ENCODE measurements at regions not wholly inside any gene's neighbourhood (a gene's known extent, or its start where the extent isn't known, plus 50 kb on each side); places are given as distances from the start of the nearest gene placed in this dataset.

- no peak overlapping the region for H3K9ac ChIP-seq (ENCODE audit: low read length)
- no peaks in the 10 kb centered on the region for H3K36me3 ChIP-seq (replicated peaks; ENCODE audit: insufficient read depth, low read length)
- no peak overlapping the region for H3K4me2 ChIP-seq (ENCODE audit: low read depth, low read length)
- no peak for DNase-seq
- H3K4me3 ChIP-seq (ENCODE audit: low read length): no peak overlapping the region
- H3K4me1 ChIP-seq (ENCODE audit: low read length): peaks cover 32% of the 10 kb centered on the region
- no peaks in the 10 kb centered on the region for H3K79me2 ChIP-seq (ENCODE audit: low read length)
- no peaks in the 10 kb centered on the region for H3F3A ChIP-seq (ENCODE audit: insufficient read depth, low read length)
- H4K20me1 ChIP-seq (ENCODE audit: insufficient read depth, low read length): no peaks in the 10 kb centered on the region
- no peaks in the 10 kb centered on the region for H3K9me2 ChIP-seq (replicated peaks; ENCODE audit: insufficient read depth, low read length)
- no peaks in the 10 kb centered on the region for H3K9me3 ChIP-seq (replicated peaks; ENCODE audit: insufficient read depth, low read length)
- H3K27ac ChIP-seq (ENCODE audit: low read length): no peak overlapping the region
- TF ChIP-seq EZH2 (optimal IDR thresholded peaks at IDR 0.05; ENCODE audit: low read depth, low read length) (no peak), EZH2phosphoT487 (IDR thresholded peaks at IDR 0.05; ENCODE audit: low read length) (no peak), CTCF (IDR thresholded peaks at IDR 0.05; ENCODE audit: low read length) (no peak)
- no peak overlapping the region for H2AFZ ChIP-seq (ENCODE audit: low read length)
- no peaks in the 10 kb centered on the region for H3K27me3 ChIP-seq (replicated peaks; ENCODE audit: insufficient read depth, low read length)
Observed at GRCh38 chr5:54669285-54669684, 151.7 kb downstream of the SNX18 start.

GRCh38 chr5:54668096-54668495 is 150.5 kb downstream of the SNX18 start:
- TF ChIP-seq EZH2phosphoT487 (IDR thresholded peaks at IDR 0.05; ENCODE audit: low read length) (no peak), CTCF (IDR thresholded peaks at IDR 0.05; ENCODE audit: low read length) (no peak), EZH2 (optimal IDR thresholded peaks at IDR 0.05; ENCODE audit: low read depth, low read length) (no peak)
- DNase-seq: no peak

GRCh38 chr5:54667136-54667535 is 149.6 kb downstream of the SNX18 start:
- Histone ChIP-seq H4K20me1 (ENCODE audit: insufficient read depth, low read length) (no peaks in the 10 kb centered on the region), H3K4me2 (ENCODE audit: low read depth, low read length) (no peak overlapping the region), H3K27ac (ENCODE audit: low read length) (no peak overlapping the region), H3K79me2 (ENCODE audit: low read length) (no peaks in the 10 kb centered on the region), H2AFZ (ENCODE audit: low read length) (no peak overlapping the region), H3K4me1 (ENCODE audit: low read length) (peaks cover 13% of the 10 kb centered on the region), H3K27me3 (replicated peaks; ENCODE audit: insufficient read depth, low read length) (no peaks in the 10 kb centered on the region), H3K4me3 (ENCODE audit: low read length) (no peak overlapping the region), H3K9ac (ENCODE audit: low read length) (no peak overlapping the region), H3K9me3 (replicated peaks; ENCODE audit: insufficient read depth, low read length) (no peaks in the 10 kb centered on the region), H3K9me2 (replicated peaks; ENCODE audit: insufficient read depth, low read length) (no peaks in the 10 kb centered on the region), H3F3A (ENCODE audit: insufficient read depth, low read length) (no peaks in the 10 kb centered on the region), H3K36me3 (replicated peaks; ENCODE audit: insufficient read depth, low read length) (no peaks in the 10 kb centered on the region)
- DNase-seq: no peak
- TF ChIP-seq CTCF (IDR thresholded peaks at IDR 0.05; ENCODE audit: low read length) (no peak), EZH2phosphoT487 (IDR thresholded peaks at IDR 0.05; ENCODE audit: low read length) (no peak), EZH2 (optimal IDR thresholded peaks at IDR 0.05; ENCODE audit: low read depth, low read length) (no peak)

More at GRCh38 chr5:54668096-54668495, 150.5 kb downstream of the SNX18 start:
- H3K9ac ChIP-seq (ENCODE audit: low read length): no peak overlapping the region
- H3K9me3 ChIP-seq (replicated peaks; ENCODE audit: insufficient read depth, low read length): no peaks in the 10 kb centered on the region
- no peaks in the 10 kb centered on the region for H3K36me3 ChIP-seq (replicated peaks; ENCODE audit: insufficient read depth, low read length)
- no peak overlapping the region for H3K4me3 ChIP-seq (ENCODE audit: low read length)
- no peaks in the 10 kb centered on the region for H3K27me3 ChIP-seq (replicated peaks; ENCODE audit: insufficient read depth, low read length)
- H3K79me2 ChIP-seq (ENCODE audit: low read length): no peaks in the 10 kb centered on the region
- H3K9me2 ChIP-seq (replicated peaks; ENCODE audit: insufficient read depth, low read length): no peaks in the 10 kb centered on the region
- H4K20me1 ChIP-seq (ENCODE audit: insufficient read depth, low read length): no peaks in the 10 kb centered on the region
- no peak overlapping the region for H3K27ac ChIP-seq (ENCODE audit: low read length)
- no peaks in the 10 kb centered on the region for H3F3A ChIP-seq (ENCODE audit: insufficient read depth, low read length)
- no peak overlapping the region for H3K4me2 ChIP-seq (ENCODE audit: low read depth, low read length)
- peaks cover 20% of the 10 kb centered on the region for H3K4me1 ChIP-seq (ENCODE audit: low read length)
- H2AFZ ChIP-seq (ENCODE audit: low read length): no peak overlapping the region
